ENCODE measurements at regions not wholly inside any gene's neighbourhood (a gene's known extent, or its start where the extent isn't known, plus 50 kb on each side); places are given as distances from the start of the nearest gene placed in this dataset.

- ATAC-seq (ENCODE audit: insufficient read depth, low FRiP score) (no peak), DNase-seq (no peak)
- H3K9ac ChIP-seq (ENCODE audit: insufficient read depth in 1 of 2, low read length in 2 of 2), result no peak overlapping the region
- H3K9me3 ChIP-seq (ENCODE audit: control insufficient read depth in 4 of 4, insufficient read depth in 3 of 4, low read length in 3 of 4), result peaks cover 0 to 3% (median 1%) of the 10 kb centered on the region in 4 donors
- no peaks in the 10 kb centered on the region for H3K27me3 ChIP-seq (ENCODE audit: control insufficient read depth in 3 of 3, insufficient read depth in 3 of 3, low read length in 2 of 3)
- no peaks in the 10 kb centered on the region for H3K4me1 ChIP-seq (ENCODE audit: control insufficient read depth in 5 of 5, insufficient read depth in 5 of 5, low read length in 5 of 5)
- no peaks in the 10 kb centered on the region for H3K36me3 ChIP-seq (ENCODE audit: control insufficient read depth in 4 of 4, insufficient read depth in 4 of 4, low read length in 4 of 4)
- TF ChIP-seq CTCF (IDR thresholded peaks at IDR 0.05; ENCODE audit: control extremely low read depth, extremely low read depth), result no peak
- H3K27ac ChIP-seq (ENCODE audit: low read depth in 1 of 2, low read length in 1 of 2), result no peak overlapping the region
- H3K4me3 ChIP-seq, result no peak overlapping the region
- WGBS, 2 donors, result 96 to 97% methylated on average over 5 of the region's 5 CpGs
Observed at GRCh38 chr16:6692874-6693273, 639.8 kb upstream of the RBFOX1 start.

GRCh38 chr16:6690741-6691140, 641.9 kb upstream of the RBFOX1 start:
- DNase-seq, result no peak
- no peak for TF ChIP-seq CTCF (IDR thresholded peaks at IDR 0.05; ENCODE audit: control extremely low read depth, extremely low read depth)
- Histone ChIP-seq H3K9me3 (ENCODE audit: control insufficient read depth in 4 of 4, insufficient read depth in 3 of 4, low read length in 3 of 4) (peaks cover 0 to 8% (median 4%) of the 10 kb centered on the region in 4 donors), H3K4me1 (ENCODE audit: control insufficient read depth in 5 of 5, insufficient read depth in 5 of 5, low read length in 5 of 5) (no peaks in the 10 kb centered on the region), H3K36me3 (ENCODE audit: control insufficient read depth in 4 of 4, insufficient read depth in 4 of 4, low read length in 4 of 4) (no peaks in the 10 kb centered on the region), H3K27me3 (ENCODE audit: control insufficient read depth in 3 of 3, insufficient read depth in 3 of 3, low read length in 2 of 3) (no peaks in the 10 kb centered on the region), H3K4me3 (no peak overlapping the region), H3K9ac (ENCODE audit: insufficient read depth in 1 of 2, low read length in 2 of 2) (no peak overlapping the region), H3K27ac (ENCODE audit: low read depth in 1 of 2, low read length in 1 of 2) (no peak overlapping the region)
- 77 to 78% methylated on average over 4 of the region's 4 CpGs for WGBS, 2 donors
- no peak for ATAC-seq (ENCODE audit: insufficient read depth, low FRiP score)

- WGBS, 2 donors, result 31 to 33% methylated on average over 5 of the region's 5 CpGs
- H3K27ac ChIP-seq (ENCODE audit: low read depth in 1 of 2, low read length in 1 of 2), result no peak overlapping the region
- H3K4me3 ChIP-seq, result no peak overlapping the region
- no peak for TF ChIP-seq CTCF (IDR thresholded peaks at IDR 0.05; ENCODE audit: control extremely low read depth, extremely low read depth)
- ATAC-seq (ENCODE audit: insufficient read depth, low FRiP score) (no peak), DNase-seq (no peak)
- H3K9me3 ChIP-seq (ENCODE audit: control insufficient read depth in 4 of 4, insufficient read depth in 3 of 4, low read length in 3 of 4), result peaks cover 0 to 8% (median 4%) of the 10 kb centered on the region in 4 donors
- H3K4me1 ChIP-seq (ENCODE audit: control insufficient read depth in 5 of 5, insufficient read depth in 5 of 5, low read length in 5 of 5), result no peaks in the 10 kb centered on the region
- H3K27me3 ChIP-seq (ENCODE audit: control insufficient read depth in 3 of 3, insufficient read depth in 3 of 3, low read length in 2 of 3), result no peaks in the 10 kb centered on the region
- no peak overlapping the region for H3K9ac ChIP-seq (ENCODE audit: insufficient read depth in 1 of 2, low read length in 2 of 2)
- no peaks in the 10 kb centered on the region for H3K36me3 ChIP-seq (ENCODE audit: control insufficient read depth in 4 of 4, insufficient read depth in 4 of 4, low read length in 4 of 4)
Observed at GRCh38 chr16:6689643-6690042, 643.0 kb upstream of the RBFOX1 start.

GRCh38 chr16:6687593-6687992, 645.1 kb upstream of the RBFOX1 start:
- no peak overlapping the region for H3K27ac ChIP-seq (ENCODE audit: low read depth in 1 of 2, low read length in 1 of 2)
- no peak for TF ChIP-seq CTCF (IDR thresholded peaks at IDR 0.05; ENCODE audit: control extremely low read depth, extremely low read depth)
- ATAC-seq (ENCODE audit: insufficient read depth, low FRiP score), result no peak
- H3K27me3 ChIP-seq (ENCODE audit: control insufficient read depth in 3 of 3, insufficient read depth in 3 of 3, low read length in 2 of 3), result no peaks in the 10 kb centered on the region
- no peak for DNase-seq
- no peak overlapping the region for H3K4me3 ChIP-seq
- no peaks in the 10 kb centered on the region for H3K4me1 ChIP-seq (ENCODE audit: control insufficient read depth in 5 of 5, insufficient read depth in 5 of 5, low read length in 5 of 5)
- no peaks in the 10 kb centered on the region for H3K36me3 ChIP-seq (ENCODE audit: control insufficient read depth in 4 of 4, insufficient read depth in 4 of 4, low read length in 4 of 4)
- H3K9me3 ChIP-seq (ENCODE audit: control insufficient read depth in 4 of 4, insufficient read depth in 3 of 4, low read length in 3 of 4), result peaks cover 0 to 8% (median 2%) of the 10 kb centered on the region in 4 donors
- WGBS, 2 donors, result 92 to 97% methylated on average over 3 of the region's 3 CpGs
- no peak overlapping the region for H3K9ac ChIP-seq (ENCODE audit: insufficient read depth in 1 of 2, low read length in 2 of 2)

All from lung (tissue), 11 donors.